ENCODE measurements at regions not wholly inside any gene's neighbourhood (a gene's known extent, or its start where the extent isn't known, plus 50 kb on each side); places are given as distances from the start of the nearest gene placed in this dataset.

DNA sequence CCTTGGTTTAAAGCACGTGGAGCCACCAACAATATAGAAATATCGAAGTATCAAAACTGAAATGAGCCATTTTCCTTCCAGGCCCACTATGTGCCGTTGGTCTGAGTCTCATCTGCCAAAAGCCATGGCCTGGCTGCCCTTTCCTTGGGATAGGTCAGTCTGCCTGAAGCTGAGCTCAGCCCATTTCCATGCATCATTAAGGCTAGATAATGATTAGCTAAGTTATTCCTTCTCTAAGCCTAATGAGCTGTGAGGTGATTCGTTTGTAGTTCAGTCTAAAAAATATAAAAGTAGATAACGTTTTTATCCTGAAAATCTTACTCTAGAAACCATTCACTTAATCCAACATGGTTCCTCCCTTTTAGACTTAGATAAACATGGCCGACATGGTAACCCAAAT lies 936.2 kb upstream of the LCORL start:
- TF ChIP-seq ARNTL (CRISPR knock-in tag; IDR thresholded peaks at IDR 0.05; ENCODE audit: borderline replicate concordance, low read depth) (no peak), TOX (CRISPR knock-in tag; IDR thresholded peaks at IDR 0.05; ENCODE audit: borderline replicate concordance) (no peak), ZFP30 (CRISPR knock-in tag; IDR thresholded peaks at IDR 0.05) (no peak), SNAI2 (CRISPR knock-in tag; IDR thresholded peaks at IDR 0.05) (no peak), CREB5 (CRISPR knock-in tag; IDR thresholded peaks at IDR 0.05; ENCODE audit: low read depth) (no peak), ESRRG (CRISPR knock-in tag; IDR thresholded peaks at IDR 0.05) (no peak), POU6F1 (CRISPR knock-in tag; IDR thresholded peaks at IDR 0.05; ENCODE audit: borderline replicate concordance, low read depth) (no peak), RARB (CRISPR knock-in tag; IDR thresholded peaks at IDR 0.05) (no peak), TSHZ2 (CRISPR knock-in tag; IDR thresholded peaks at IDR 0.05) (no peak), ISL1 (CRISPR knock-in tag; IDR thresholded peaks at IDR 0.05) (no peak)
- TF ChIP-seq, protein P1, sequence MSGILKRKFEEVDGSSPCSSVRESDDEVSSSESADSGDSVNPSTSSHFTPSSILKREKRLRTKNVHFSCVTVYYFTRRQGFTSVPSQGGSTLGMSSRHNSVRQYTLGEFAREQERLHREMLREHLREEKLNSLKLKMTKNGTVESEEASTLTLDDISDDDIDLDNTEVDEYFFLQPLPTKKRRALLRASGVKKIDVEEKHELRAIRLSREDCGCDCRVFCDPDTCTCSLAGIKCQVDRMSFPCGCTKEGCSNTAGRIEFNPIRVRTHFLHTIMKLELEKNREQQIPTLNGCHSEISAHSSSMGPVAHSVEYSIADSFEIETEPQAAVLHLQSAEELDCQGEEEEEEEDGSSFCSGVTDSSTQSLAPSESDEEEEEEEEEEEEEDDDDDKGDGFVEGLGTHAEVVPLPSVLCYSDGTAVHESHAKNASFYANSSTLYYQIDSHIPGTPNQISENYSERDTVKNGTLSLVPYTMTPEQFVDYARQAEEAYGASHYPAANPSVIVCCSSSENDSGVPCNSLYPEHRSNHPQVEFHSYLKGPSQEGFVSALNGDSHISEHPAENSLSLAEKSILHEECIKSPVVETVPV (CRISPR knock-in tag; IDR thresholded peaks at IDR 0.05) = no peak
- ATAC-seq = no peak

- ATAC-seq = no peak
These were observed 933.0 kb upstream of the LCORL start for GRCh38 chr4:18954538-18954937.

More at GRCh38 chr4:18954538-18954937, 933.0 kb upstream of the LCORL start:
- TF ChIP-seq RARB (CRISPR knock-in tag; IDR thresholded peaks at IDR 0.05) = no peak
- TF ChIP-seq PPARA (CRISPR knock-in tag; IDR thresholded peaks at IDR 0.05; ENCODE audit: borderline replicate concordance) = no peak
- no peak for TF ChIP-seq OSR1 (CRISPR knock-in tag; IDR thresholded peaks at IDR 0.05)
- no peak for TF ChIP-seq ESRRG (CRISPR knock-in tag; IDR thresholded peaks at IDR 0.05)
- no peak for TF ChIP-seq ZNF565 (CRISPR knock-in tag; conservative IDR thresholded peaks at IDR 0.05; ENCODE audit: low read depth)
- TF ChIP-seq ZNF70 (CRISPR knock-in tag; IDR thresholded peaks at IDR 0.05) = no peak
- TF ChIP-seq TOX (CRISPR knock-in tag; IDR thresholded peaks at IDR 0.05; ENCODE audit: borderline replicate concordance) = no peak
- no peak for TF ChIP-seq ARNTL (CRISPR knock-in tag; IDR thresholded peaks at IDR 0.05; ENCODE audit: borderline replicate concordance, low read depth)
- no peak for TF ChIP-seq CREB5 (CRISPR knock-in tag; IDR thresholded peaks at IDR 0.05; ENCODE audit: low read depth)
- no peak for TF ChIP-seq BACH2 (CRISPR knock-in tag; IDR thresholded peaks at IDR 0.05; ENCODE audit: borderline replicate concordance)
- no peak for TF ChIP-seq SNAI2 (CRISPR knock-in tag; IDR thresholded peaks at IDR 0.05)
- TF ChIP-seq POU6F1 (CRISPR knock-in tag; IDR thresholded peaks at IDR 0.05; ENCODE audit: borderline replicate concordance, low read depth) = no peak
- TF ChIP-seq TCF4 (CRISPR knock-in tag; IDR thresholded peaks at IDR 0.05; ENCODE audit: borderline replicate concordance) = no peak
- no peak for TF ChIP-seq CSDC2 (CRISPR knock-in tag; IDR thresholded peaks at IDR 0.05)

Measured in SK-N-SH treated with all-trans-retinoic acid at 6 μM for 48 hours (cell line).